ENCODE measurements at regions not wholly inside any gene's neighbourhood (a gene's known extent, or its start where the extent isn't known, plus 50 kb on each side); places are given as distances from the start of the nearest gene placed in this dataset.

GRCh38 chr12:124448241-124448954 lies 119.0 kb downstream of the NCOR2 start:
- TF ChIP-seq CTCF (IDR thresholded peaks at IDR 0.05; ENCODE audit: low read depth, low read length, poor library complexity, severe bottlenecking) = no peak
- no peak for TF ChIP-seq EZH2phosphoT487 (IDR thresholded peaks at IDR 0.05; ENCODE audit: borderline replicate concordance, low read length)
